ENCODE measurements at regions not wholly inside any gene's neighbourhood (a gene's known extent, or its start where the extent isn't known, plus 50 kb on each side); places are given as distances from the start of the nearest gene placed in this dataset.

- Histone ChIP-seq H3K27ac (ENCODE audit: extremely low read depth, low read depth, low read length) (no peak overlapping the region), H3K36me3 (ENCODE audit: control insufficient read depth, insufficient read depth, low read length) (no peaks in the 10 kb centered on the region), H3K79me2 (ENCODE audit: control insufficient read depth, insufficient read depth, low read length) (no peaks in the 10 kb centered on the region), H3K4me3 (no peak overlapping the region), H3K9me1 (ENCODE audit: control insufficient read depth, insufficient read depth, low read length) (no peaks in the 10 kb centered on the region), H3K4me2 (ENCODE audit: insufficient read depth, low read length) (no peak overlapping the region), H4K20me1 (replicated peaks; ENCODE audit: control insufficient read depth, insufficient read depth, low read length) (no peaks in the 10 kb centered on the region; the same call in 1 of the 2 replicates), H3K4me1 (replicated peaks in 1 of 2; ENCODE audit: control insufficient read depth in 2 of 2, insufficient read depth in 2 of 2, low read length in 2 of 2) (no peaks in the 10 kb centered on the region), H2AFZ (ENCODE audit: low read depth, low read length) (no peak overlapping the region), H3K9me3 (replicated peaks; ENCODE audit: control insufficient read depth, insufficient read depth, low read depth, low read length) (no peaks in the 10 kb centered on the region), H3K27me3 (ENCODE audit: control insufficient read depth in 2 of 2, insufficient read depth in 2 of 2, low read length in 2 of 2) (no peaks in the 10 kb centered on the region), H3K9ac (ENCODE audit: insufficient read depth in 1 of 2, low read depth in 2 of 2, low read length in 2 of 2) (no peak overlapping the region)
- ChIA-PET POLR2A (no interaction called here), CTCF (ENCODE audit: low intra/inter-chr PET ratio) (no interaction called here)
- in situ Hi-C loops (cut with MboI) = no loop called here
- DNase-seq (ENCODE audit: extremely low read depth in 1 of 4, low spot score in 3 of 4) (no peak), ATAC-seq (no peak), FAIRE-seq (no peak)
- intact Hi-C loops (cut with micrococcal nuclease) = no loop called here
- WGBS (ENCODE audit: insufficient coverage, low coverage, missing lambda C conversion rate) = 3% methylated on average over 4 of the region's 4 CpGs
- BruUV-seq (replicated peaks) = no TSS peak
- TF ChIP-seq ZNF431 (CRISPR knock-in tag; IDR thresholded peaks at IDR 0.05) (no peak), ZNF280A (IDR thresholded peaks at IDR 0.05; ENCODE audit: low read depth, partially characterized antibody) (no peak), ZNF518B (CRISPR knock-in tag; IDR thresholded peaks at IDR 0.05) (no peak), THAP12 (CRISPR knock-in tag; IDR thresholded peaks at IDR 0.05) (no peak), ZNF449 (CRISPR knock-in tag; IDR thresholded peaks at IDR 0.05) (no peak), YBX1 (IDR thresholded peaks at IDR 0.05) (no peak), ZNF274 (IDR thresholded peaks at IDR 0.05; ENCODE audit: borderline replicate concordance, low read depth, low read length) (no peak), KAT8 (IDR thresholded peaks at IDR 0.05; ENCODE audit: low read depth) (no peak), FOXA3 (CRISPR knock-in tag; conservative IDR thresholded peaks at IDR 0.05 in 1 of 2, IDR thresholded peaks at IDR 0.05 in 1 of 2) (no peak), NONO (IDR thresholded peaks at IDR 0.05; ENCODE audit: low read depth in 2 of 2, low read length in 1 of 2) (no peak), ZNF197 (CRISPR knock-in tag; IDR thresholded peaks at IDR 0.05; ENCODE audit: low read depth) (no peak), ARID3B (CRISPR knock-in tag; IDR thresholded peaks at IDR 0.05; ENCODE audit: borderline replicate concordance) (no peak)
Observed at GRCh38 chr1:58072450-58072849, 474.1 kb downstream of the OMA1 start.

All from K562 (cell line).